HepG2 (cell line): ENCODE measurements at regions not wholly inside any gene's neighbourhood (a gene's known extent, or its start where the extent isn't known, plus 50 kb on each side); places are given as distances from the start of the nearest gene placed in this dataset.

Source experiments
- ATAC-seq: fragments of 200-7000 bp; cut with Tn5 transposase; 3 replicates; pipeline ENCODE4 v1.9.1; 2020; ENCODE audit warnings: mild to moderate bottlenecking, moderate library complexity
- BruUV-seq: library from RNA; stranded (reverse); fragments of 400-500 nt; replicated peaks from 2 replicates; lab custom pipeline; 2021; lab: Mats Ljungman, UMichigan
- CTCF ChIA-PET: fragments of 300-600 bp; formaldehyde crosslinking; extraction: SDS; loops from one replicate; lab custom pipeline; 2021; ENCODE audit warnings: low total read pairs, inconsistent platforms, low intra/inter-chr PET ratio; lab: Yijun Ruan, JAX
- POLR2A ChIA-PET: fragments of 350-600 bp; sonication (Branson Sonifier 250); formaldehyde crosslinking; loops from one replicate; lab custom pipeline; 2020; ENCODE audit warnings: antibody characterized with exemption, inconsistent platforms; lab: Yijun Ruan, JAX
- DNase-seq: peaks from one replicate; pipeline ENCODE4 v3.0.0-alpha.2; 2015; ENCODE audit warnings: low spot score
- FAIRE-seq: peaks from 3 replicates; lab custom pipeline; 2011; peaks lifted over from hg19 to GRCh38; lab: Jason Lieb, UNC
- H2AFZ ChIP-seq: one replicate; pipeline ENCODE4 v1.6.1; 2011; ENCODE audit warnings: low read length, inconsistent platforms
- H3K27ac ChIP-seq: fragments of 300-600 bp; 3 replicates; pipeline ENCODE4 v1.8.0; 2011; ENCODE audit warnings: mixed run types, mild to moderate bottlenecking, mixed read lengths, low read length, inconsistent platforms; ENCODE audit not compliant: insufficient read depth; ENCODE audit errors: extremely low read length
- H3K27me3 ChIP-seq, 2 experiments: fragments of 200-600 bp in 1 of 2; 2 replicates in 1 of 2; 3 replicates in 1 of 2; pipeline versions ENCODE4 v1.6.0 to v1.8.0; 2011; ENCODE audit warnings: low read length in 2 of 2, mild to moderate bottlenecking in 2 of 2, moderate library complexity in 2 of 2, inconsistent platforms in 1 of 2; ENCODE audit not compliant: insufficient read depth in 2 of 2, control insufficient read depth in 1 of 2
- H3K36me3 ChIP-seq, 2 experiments: fragments of 200-600 bp in 1 of 2; replicated peaks in 1 of 2; 2 replicates in 1 of 2; 3 replicates in 1 of 2; pipeline versions ENCODE4 v1.5.1 to v1.8.0; 2011; ENCODE audit warnings: low read length in 2 of 2, inconsistent platforms in 1 of 2; ENCODE audit not compliant: insufficient read depth in 2 of 2, control insufficient read depth in 1 of 2
- H3K4me1 ChIP-seq: 2 replicates; pipeline ENCODE4 v1.5.1; 2012; ENCODE audit warnings: low read length, inconsistent platforms; ENCODE audit not compliant: insufficient read depth
- H3K4me2 ChIP-seq: 2 replicates; pipeline ENCODE4 v1.6.0; 2011; ENCODE audit warnings: low read depth, low read length, inconsistent platforms
- H3K4me3 ChIP-seq, 3 experiments: fragments of 200-600 bp in 1 of 3; sonication (generic), shearing (Covaris generic) in 1 of 3; replicated peaks in 1 of 3; 2 replicates each; pipeline ENCODE4 v1.5.1; 2011 to 2016; ENCODE audit warnings: low read length in 3 of 3, inconsistent platforms in 2 of 3, low read depth in 2 of 3, mild to moderate bottlenecking in 2 of 3, control low read depth in 1 of 3, mixed read lengths in 1 of 3; ENCODE audit not compliant: insufficient read depth in 1 of 3
- H3K79me2 ChIP-seq: one replicate; pipeline ENCODE4 v1.6.1; 2011; ENCODE audit warnings: low read length, inconsistent platforms; ENCODE audit not compliant: insufficient read depth
- H3K9ac ChIP-seq: 2 replicates; pipeline ENCODE4 v1.6.0; 2011; ENCODE audit warnings: mild to moderate bottlenecking, low read depth, low read length, inconsistent platforms; ENCODE audit not compliant: insufficient read depth
- H3K9me3 ChIP-seq: 2 replicates; pipeline ENCODE4 v1.5.1; 2012; ENCODE audit warnings: mild to moderate bottlenecking, low read length
- H4K20me1 ChIP-seq: 2 replicates; pipeline ENCODE4 v1.6.0; 2011; ENCODE audit warnings: inconsistent platforms, mild to moderate bottlenecking, low read length, moderate library complexity; ENCODE audit not compliant: insufficient read depth
- ARID2 ChIP-seq: sonication (generic); formaldehyde crosslinking; IDR thresholded peaks from 2 replicates; pipeline ENCODE4 v1.8.1; 2022; ENCODE audit warnings: mild to moderate bottlenecking, missing genetic modification reagents, borderline replicate concordance
- DPF2 ChIP-seq: sonication (generic); formaldehyde crosslinking; IDR thresholded peaks from 2 replicates; pipeline ENCODE4 v1.4.0; 2020; ENCODE audit warnings: mild to moderate bottlenecking, low read depth, missing genetic modification reagents, borderline replicate concordance
- FOXC1 ChIP-seq: sonication (generic); formaldehyde crosslinking; IDR thresholded peaks from 2 replicates; pipeline ENCODE4 v1.8.0; 2022; ENCODE audit warnings: mild to moderate bottlenecking, missing genetic modification reagents, borderline replicate concordance
- HES4 ChIP-seq: sonication (generic); formaldehyde crosslinking; IDR thresholded peaks from 2 replicates; pipeline ENCODE4 v1.9.0; 2021; ENCODE audit warnings: mild to moderate bottlenecking, missing genetic modification reagents, borderline replicate concordance
- KDM3A ChIP-seq: IDR thresholded peaks from 2 replicates; pipeline ENCODE4 v1.6.1; 2018; ENCODE audit warnings: low read depth, missing compliant biosample characterization
- SATB2 ChIP-seq: sonication (generic); formaldehyde crosslinking; IDR thresholded peaks from 2 replicates; pipeline ENCODE4 v1.5.0; 2020; ENCODE audit warnings: missing genetic modification reagents
- SIN3B ChIP-seq: fragments of 150-350 bp; IDR thresholded peaks from 2 replicates; pipeline ENCODE4 v1.6.1; 2014; ENCODE audit warnings: low read length
- SUZ12 ChIP-seq: fragments of 150-350 bp; IDR thresholded peaks from 2 replicates; pipeline ENCODE4 v1.6.1; 2014; ENCODE audit warnings: low read depth, low read length
- ZNF10 ChIP-seq: sonication (generic); formaldehyde crosslinking; IDR thresholded peaks from 2 replicates; pipeline ENCODE4 v1.4.0; 2020; ENCODE audit warnings: mild to moderate bottlenecking, low read depth, missing genetic modification reagents, borderline replicate concordance
- ZNF263 ChIP-seq: sonication (generic); formaldehyde crosslinking; IDR thresholded peaks from 2 replicates; pipeline ENCODE4 v1.4.0; 2020; ENCODE audit warnings: missing genetic modification reagents
- ZNF335 ChIP-seq: sonication (generic); formaldehyde crosslinking; IDR thresholded peaks from 2 replicates; pipeline ENCODE4 v1.4.0; 2020; ENCODE audit warnings: missing genetic modification reagents
- ZNF446 ChIP-seq: sonication (generic); formaldehyde crosslinking; IDR thresholded peaks from 2 replicates; pipeline ENCODE4 v1.5.0; 2020; ENCODE audit warnings: mild to moderate bottlenecking, missing genetic modification reagents
- ZNF530 ChIP-seq: sonication (generic); formaldehyde crosslinking; IDR thresholded peaks from 2 replicates; pipeline ENCODE4 v1.5.0; 2020; ENCODE audit warnings: low read depth, mild to moderate bottlenecking, missing genetic modification reagents
- ZNF547 ChIP-seq: sonication (generic); formaldehyde crosslinking; IDR thresholded peaks from 2 replicates; pipeline ENCODE4 v1.5.1; 2020; ENCODE audit warnings: mild to moderate bottlenecking, missing genetic modification reagents
- ZNF646 ChIP-seq: sonication (generic); formaldehyde crosslinking; IDR thresholded peaks from 2 replicates; pipeline ENCODE4 v1.9.0; 2021; ENCODE audit warnings: mild to moderate bottlenecking, missing genetic modification reagents
- ZNF7 ChIP-seq: IDR thresholded peaks from 2 replicates; pipeline ENCODE4 v1.6.1; 2016; ENCODE audit warnings: missing biosample characterization, missing genetic modification reagents
- WGBS: methylation state at CpG from one replicate; pipeline ENCODE4 v1.1.6; 2017; ENCODE audit warnings: low lambda C conversion rate; 5-methylcytosine and 5-hydroxymethylcytosine counted together
- in situ Hi-C: cut with HindIII; loops from 2 replicates; pipeline ENCODE4 v1.10.0; 2017; ENCODE audit warnings: low pct_unique_long_range_greater_than_20kb; ENCODE audit not compliant: extremely low pct_ligation_motif_present
- intact Hi-C: fragments of 100-400 bp; cut with micrococcal nuclease; formaldehyde crosslinking; loops from one replicate; pipeline ENCODE4 v1.10.0; 2022; ENCODE audit not compliant: unreplicated experiment
- TF ChIP-seq, protein P1 (sequence below): sonication (generic); formaldehyde crosslinking; IDR thresholded peaks from 2 replicates; pipeline ENCODE4 v1.4.0; 2020; ENCODE audit warnings: mild to moderate bottlenecking, missing genetic modification reagents
- TF ChIP-seq, protein P2 (sequence below): sonication (generic); formaldehyde crosslinking; IDR thresholded peaks from 2 replicates; pipeline ENCODE4 v1.5.1; 2020; ENCODE audit warnings: missing genetic modification reagents, mild to moderate bottlenecking, borderline replicate concordance
- TF ChIP-seq, protein P3 (sequence below): sonication (generic); formaldehyde crosslinking; IDR thresholded peaks from 2 replicates; pipeline ENCODE4 v1.5.0; 2020; ENCODE audit warnings: missing genetic modification reagents

DNA sequence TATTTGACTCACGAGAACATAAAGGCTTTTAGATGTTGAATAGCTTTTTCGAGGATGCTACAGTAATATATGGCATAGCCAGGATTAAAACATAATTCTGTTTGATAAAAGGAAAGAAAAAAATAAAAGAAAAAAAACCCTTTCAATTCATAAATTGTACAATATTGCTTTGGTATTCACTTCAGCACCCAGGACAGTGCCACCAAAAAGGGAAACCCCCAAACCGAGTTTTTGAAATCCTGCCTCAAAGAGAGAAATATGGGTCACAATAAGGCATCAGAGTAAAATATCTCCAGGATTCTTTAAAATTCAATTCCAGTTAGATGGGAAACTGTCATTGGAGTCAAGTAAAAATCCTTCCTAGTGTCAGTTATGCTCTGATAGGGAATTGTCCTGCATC is 551.2 kb upstream of the SEL1L start (continued):
- TF ChIP-seq, protein P1, sequence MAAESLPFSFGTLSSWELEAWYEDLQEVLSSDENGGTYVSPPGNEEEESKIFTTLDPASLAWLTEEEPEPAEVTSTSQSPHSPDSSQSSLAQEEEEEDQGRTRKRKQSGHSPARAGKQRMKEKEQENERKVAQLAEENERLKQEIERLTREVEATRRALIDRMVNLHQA: no peak
- TF ChIP-seq FOXC1: no peak
- TF ChIP-seq ZNF335 (CRISPR knock-in tag): no peak
- no peak for TF ChIP-seq ARID2
- TF ChIP-seq SATB2 (CRISPR knock-in tag): no peak
- TF ChIP-seq, protein P2, sequence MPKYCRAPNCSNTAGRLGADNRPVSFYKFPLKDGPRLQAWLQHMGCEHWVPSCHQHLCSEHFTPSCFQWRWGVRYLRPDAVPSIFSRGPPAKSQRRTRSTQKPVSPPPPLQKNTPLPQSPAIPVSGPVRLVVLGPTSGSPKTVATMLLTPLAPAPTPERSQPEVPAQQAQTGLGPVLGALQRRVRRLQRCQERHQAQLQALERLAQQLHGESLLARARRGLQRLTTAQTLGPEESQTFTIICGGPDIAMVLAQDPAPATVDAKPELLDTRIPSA (CRISPR knock-in tag): no peak
- no peak for TF ChIP-seq ZNF446
- TF ChIP-seq DPF2 (CRISPR knock-in tag): no peak
- TF ChIP-seq ZNF7 (CRISPR knock-in tag): no peak

DNA sequence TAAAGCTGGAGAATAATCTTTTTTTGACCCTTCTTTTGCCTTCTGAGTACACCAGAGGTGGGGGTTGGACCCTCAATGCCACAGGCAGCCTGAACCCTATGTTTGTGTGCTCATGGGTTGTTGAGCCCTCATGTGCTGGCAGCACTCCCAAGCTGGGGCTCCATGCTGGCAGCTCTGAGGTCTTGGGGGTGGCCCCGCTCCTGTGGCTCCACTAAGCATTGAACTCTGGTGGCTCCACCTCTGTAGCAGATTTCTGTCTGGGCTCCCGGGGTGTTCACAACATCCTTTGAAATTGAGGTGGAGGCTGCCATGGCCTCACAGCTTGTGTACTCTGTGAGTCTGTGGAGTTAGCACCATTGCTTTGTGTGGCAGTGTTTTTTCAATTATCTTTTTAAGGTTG is 557.4 kb upstream of the SEL1L start:
- DNase-seq: no peak
- no peak overlapping the region for H3K9ac ChIP-seq
- POLR2A ChIA-PET: no interaction called here
- H3K27me3 ChIP-seq: no peaks in the 10 kb centered on the region
- intact Hi-C loops (no loop called here), in situ Hi-C loops (no loop called here)
- no peak overlapping the region for H3K4me3 ChIP-seq
- no peaks in the 10 kb centered on the region for H3K4me1 ChIP-seq
- no peak overlapping the region for H3K27ac ChIP-seq
- no peaks in the 10 kb centered on the region for H3K36me3 ChIP-seq
- CTCF ChIA-PET: no interaction called here
- FAIRE-seq: no peak
- ATAC-seq: no peak
- no peaks in the 10 kb centered on the region for H3K79me2 ChIP-seq
- no peak overlapping the region for H2AFZ ChIP-seq
- peaks cover 84% of the 10 kb centered on the region for H3K9me3 ChIP-seq
- BruUV-seq: no TSS peak
- no peak overlapping the region for H3K4me2 ChIP-seq
- no peaks in the 10 kb centered on the region for H4K20me1 ChIP-seq
- 20% methylated on average over 1 of the region's 2 CpGs for WGBS
- TF ChIP-seq ZNF263 (CRISPR knock-in tag): no peak
- no peak for TF ChIP-seq KDM3A
- no peak for TF ChIP-seq ZNF10
- TF ChIP-seq ZNF547: no peak
- no peak for TF ChIP-seq ZNF530 (CRISPR knock-in tag)
- TF ChIP-seq, protein P3, sequence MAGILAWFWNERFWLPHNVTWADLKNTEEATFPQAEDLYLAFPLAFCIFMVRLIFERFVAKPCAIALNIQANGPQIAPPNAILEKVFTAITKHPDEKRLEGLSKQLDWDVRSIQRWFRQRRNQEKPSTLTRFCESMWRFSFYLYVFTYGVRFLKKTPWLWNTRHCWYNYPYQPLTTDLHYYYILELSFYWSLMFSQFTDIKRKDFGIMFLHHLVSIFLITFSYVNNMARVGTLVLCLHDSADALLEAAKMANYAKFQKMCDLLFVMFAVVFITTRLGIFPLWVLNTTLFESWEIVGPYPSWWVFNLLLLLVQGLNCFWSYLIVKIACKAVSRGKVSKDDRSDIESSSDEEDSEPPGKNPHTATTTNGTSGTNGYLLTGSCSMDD (CRISPR knock-in tag): no peak
- TF ChIP-seq HES4 (CRISPR knock-in tag): no peak
- no peak for TF ChIP-seq ZNF646 (CRISPR knock-in tag)
- TF ChIP-seq SUZ12: no peak
- TF ChIP-seq SIN3B: no peak
